ENCODE measurements at regions not wholly inside any gene's neighbourhood (a gene's known extent, or its start where the extent isn't known, plus 50 kb on each side); places are given as distances from the start of the nearest gene placed in this dataset.

DNA sequence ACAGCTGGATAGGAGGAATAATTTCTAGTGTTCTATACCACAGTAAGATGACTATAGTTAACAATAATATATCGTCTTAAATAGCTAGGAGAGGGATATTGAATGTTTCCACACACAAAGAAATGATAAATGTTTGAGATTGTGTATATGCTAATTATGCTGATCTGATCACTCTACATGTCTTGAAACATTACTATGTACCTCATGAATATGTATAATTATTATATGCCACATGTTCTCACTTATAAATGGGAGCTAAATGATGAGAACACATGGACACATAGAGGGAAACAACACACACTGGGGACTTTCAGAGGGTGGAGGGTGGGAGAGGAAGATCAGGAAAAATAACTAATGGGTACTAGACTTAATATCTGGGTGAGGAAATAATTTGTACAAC, 53.2 kb upstream of the MAGEA4 start:
- H2AFZ ChIP-seq (ENCODE audit: low read length), result no peak overlapping the region
- H3K27me3 ChIP-seq (ENCODE audit: control insufficient read depth, insufficient read depth, low read length), result no peaks in the 10 kb centered on the region
- no peak overlapping the region for H3K4me2 ChIP-seq (ENCODE audit: extremely low read depth, insufficient read depth, low read length)
- DNase-seq (ENCODE audit: low read depth in 2 of 2), result no peak
- H3K36me3 ChIP-seq (ENCODE audit: control insufficient read depth, insufficient read depth, low read length), result no peaks in the 10 kb centered on the region
- TF ChIP-seq, protein P1, sequence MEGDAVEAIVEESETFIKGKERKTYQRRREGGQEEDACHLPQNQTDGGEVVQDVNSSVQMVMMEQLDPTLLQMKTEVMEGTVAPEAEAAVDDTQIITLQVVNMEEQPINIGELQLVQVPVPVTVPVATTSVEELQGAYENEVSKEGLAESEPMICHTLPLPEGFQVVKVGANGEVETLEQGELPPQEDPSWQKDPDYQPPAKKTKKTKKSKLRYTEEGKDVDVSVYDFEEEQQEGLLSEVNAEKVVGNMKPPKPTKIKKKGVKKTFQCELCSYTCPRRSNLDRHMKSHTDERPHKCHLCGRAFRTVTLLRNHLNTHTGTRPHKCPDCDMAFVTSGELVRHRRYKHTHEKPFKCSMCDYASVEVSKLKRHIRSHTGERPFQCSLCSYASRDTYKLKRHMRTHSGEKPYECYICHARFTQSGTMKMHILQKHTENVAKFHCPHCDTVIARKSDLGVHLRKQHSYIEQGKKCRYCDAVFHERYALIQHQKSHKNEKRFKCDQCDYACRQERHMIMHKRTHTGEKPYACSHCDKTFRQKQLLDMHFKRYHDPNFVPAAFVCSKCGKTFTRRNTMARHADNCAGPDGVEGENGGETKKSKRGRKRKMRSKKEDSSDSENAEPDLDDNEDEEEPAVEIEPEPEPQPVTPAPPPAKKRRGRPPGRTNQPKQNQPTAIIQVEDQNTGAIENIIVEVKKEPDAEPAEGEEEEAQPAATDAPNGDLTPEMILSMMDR (conservative IDR thresholded peaks at IDR 0.05 in 1 of 2, IDR thresholded peaks at IDR 0.05 in 1 of 2; ENCODE audit: low read depth in 1 of 2, low read length in 2 of 2), result no peak
- TF ChIP-seq EZH2 (IDR thresholded peaks at IDR 0.05; ENCODE audit: low read length, missing control alignments), result no peak
- no peak overlapping the region for H3K4me3 ChIP-seq (replicated peaks in 1 of 4; ENCODE audit: control extremely low read depth in 1 of 4, insufficient read depth in 1 of 4, low read depth in 3 of 4, low read length in 4 of 4)
- no peaks in the 10 kb centered on the region for H3K4me1 ChIP-seq (ENCODE audit: control insufficient read depth, extremely low read depth, insufficient read depth, low read length)
- no peak overlapping the region for H3K9ac ChIP-seq (ENCODE audit: insufficient read depth, low read length)
- no peaks in the 10 kb centered on the region for H3K79me2 ChIP-seq (ENCODE audit: control insufficient read depth, insufficient read depth, low read length)
- no peaks in the 10 kb centered on the region for H4K20me1 ChIP-seq (ENCODE audit: control insufficient read depth, extremely low read depth, insufficient read depth, low read length)
- H3K9me3 ChIP-seq (ENCODE audit: control insufficient read depth, insufficient read depth, low read depth, low read length), result no peaks in the 10 kb centered on the region
- no peak overlapping the region for H3K27ac ChIP-seq (ENCODE audit: insufficient read depth, low read length)

DNA sequence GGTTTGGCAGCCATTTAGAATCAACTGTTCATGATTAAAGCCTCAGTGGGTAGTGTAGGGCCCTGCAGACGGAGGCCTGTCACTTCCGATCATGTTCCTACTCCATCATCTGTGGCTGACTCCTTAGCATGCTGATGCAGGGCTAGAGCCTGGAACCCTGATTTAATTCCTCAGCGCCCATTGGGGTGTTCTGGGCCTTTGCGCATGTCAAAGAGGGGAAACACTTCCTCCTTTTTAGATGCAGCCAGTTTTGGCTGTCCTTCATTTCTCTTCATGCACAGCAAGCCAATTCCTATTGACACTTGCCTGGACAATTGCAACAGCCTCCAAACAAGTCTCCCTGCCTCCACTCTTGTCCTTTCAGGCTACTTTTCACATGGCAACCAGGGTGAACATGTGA, 51.9 kb upstream of the MAGEA4 start:
- Histone ChIP-seq H3K4me3 (replicated peaks in 1 of 4; ENCODE audit: control extremely low read depth in 1 of 4, insufficient read depth in 1 of 4, low read depth in 3 of 4, low read length in 4 of 4) (no peak overlapping the region), H3K79me2 (ENCODE audit: control insufficient read depth, insufficient read depth, low read length) (no peaks in the 10 kb centered on the region), H2AFZ (ENCODE audit: low read length) (no peak overlapping the region), H3K4me2 (ENCODE audit: extremely low read depth, insufficient read depth, low read length) (no peak overlapping the region), H3K27me3 (ENCODE audit: control insufficient read depth, insufficient read depth, low read length) (no peaks in the 10 kb centered on the region), H3K9me3 (ENCODE audit: control insufficient read depth, insufficient read depth, low read depth, low read length) (no peaks in the 10 kb centered on the region), H4K20me1 (ENCODE audit: control insufficient read depth, extremely low read depth, insufficient read depth, low read length) (no peaks in the 10 kb centered on the region), H3K27ac (ENCODE audit: insufficient read depth, low read length) (no peak overlapping the region), H3K36me3 (ENCODE audit: control insufficient read depth, insufficient read depth, low read length) (no peaks in the 10 kb centered on the region), H3K9ac (ENCODE audit: insufficient read depth, low read length) (no peak overlapping the region), H3K4me1 (ENCODE audit: control insufficient read depth, extremely low read depth, insufficient read depth, low read length) (no peaks in the 10 kb centered on the region)
- DNase-seq (ENCODE audit: low read depth in 2 of 2), result no peak
- no peak for TF ChIP-seq EZH2 (IDR thresholded peaks at IDR 0.05; ENCODE audit: low read length, missing control alignments)
- TF ChIP-seq, protein P1 (conservative IDR thresholded peaks at IDR 0.05 in 1 of 2, IDR thresholded peaks at IDR 0.05 in 1 of 2; ENCODE audit: low read depth in 1 of 2, low read length in 2 of 2), result no peak

All from fibroblast of lung (primary cell).